Lung (tissue), 11 donors: ENCODE measurements at regions not wholly inside any gene's neighbourhood (a gene's known extent, or its start where the extent isn't known, plus 50 kb on each side); places are given as distances from the start of the nearest gene placed in this dataset.

Experiments used
- ATAC-seq: fragments of 200-7000 bp; cut with Tn5 transposase; one replicate; pipeline ENCODE4 v1.9.1; 2020; ENCODE audit warnings: moderate number of reproducible peaks; ENCODE audit not compliant: insufficient read depth, low FRiP score
- DNase-seq, 3 donors: peaks; one replicate each; pipeline ENCODE4 v3.0.0-alpha.2; 2013 to 2017
- H3K27ac ChIP-seq, 2 donors: one replicate each; pipeline ENCODE4 v1.5.1; 2013; ENCODE audit warnings: mild to moderate bottlenecking in 2 of 2, moderate library complexity in 2 of 2, control low read depth in 1 of 2, inconsistent platforms in 1 of 2, low read depth in 1 of 2, low read length in 1 of 2
- H3K27me3 ChIP-seq, 3 donors: one replicate each; pipeline ENCODE4 v1.5.1; 2013; ENCODE audit warnings: low read length in 2 of 3; ENCODE audit not compliant: control insufficient read depth in 3 of 3, insufficient read depth in 3 of 3
- H3K36me3 ChIP-seq, 4 donors: one replicate each; pipeline ENCODE4 v1.5.1; 2013; ENCODE audit warnings: low read length in 4 of 4, mild to moderate bottlenecking in 1 of 4, moderate library complexity in 1 of 4; ENCODE audit not compliant: control insufficient read depth in 4 of 4, insufficient read depth in 4 of 4
- H3K4me1 ChIP-seq, 5 donors: one replicate each; pipeline ENCODE4 v1.5.1; 2013; ENCODE audit warnings: low read length in 5 of 5, mild to moderate bottlenecking in 2 of 5, moderate library complexity in 1 of 5; ENCODE audit not compliant: control insufficient read depth in 5 of 5, insufficient read depth in 5 of 5
- H3K4me3 ChIP-seq: one replicate; pipeline ENCODE4 v1.5.1; 2013; ENCODE audit warnings: mild to moderate bottlenecking, control low read depth, moderate library complexity
- H3K9ac ChIP-seq, 2 donors: one replicate each; pipeline ENCODE4 v1.5.1; 2013; ENCODE audit warnings: low read length in 2 of 2, control low read depth in 1 of 2; ENCODE audit not compliant: insufficient read depth in 1 of 2
- H3K9me3 ChIP-seq, 4 donors: one replicate each; pipeline ENCODE4 v1.5.1; 2013; ENCODE audit warnings: low read length in 3 of 4, mild to moderate bottlenecking in 1 of 4, moderate library complexity in 1 of 4; ENCODE audit not compliant: control insufficient read depth in 4 of 4, insufficient read depth in 3 of 4
- CTCF ChIP-seq: IDR thresholded peaks from 2 replicates; pipeline ENCODE4 v1.5.1; 2012; ENCODE audit warnings: mild to moderate bottlenecking; ENCODE audit errors: control extremely low read depth, extremely low read depth
- WGBS, 2 donors: extraction: QIAGEN DNeasy Blood & Tissue Kit; methylation state at CpG; one replicate each; pipeline ENCODE4 v1.1.7; 2013; 5-methylcytosine and 5-hydroxymethylcytosine counted together
- donor health status: control.
- donor health status: control.
- donor health status: Bipolar disorder and iron deficiency.
- donor health status: healthy.
- donor health status: DM: yes; HTN: yes; CAD: no.

- ATAC-seq: no peak
- 26 to 44% methylated on average over 19 of the region's 19 CpGs for WGBS, 2 donors
Observed at GRCh38 chr7:25859412-25860274, 292.4 kb upstream of the NFE2L3 start.

GRCh38 chr7:25860275-25861163, 291.5 kb upstream of the NFE2L3 start:
- Histone ChIP-seq H3K4me3 (no peak overlapping the region), H3K27me3 (peaks cover 37 to 84% (median 83%) of the 10 kb centered on the region in 3 donors), H3K9me3 (peaks cover 0 to 20% (median 0%) of the 10 kb centered on the region in 4 donors), H3K36me3 (no peaks in the 10 kb centered on the region), H3K27ac (no peak overlapping the region), H3K9ac (no peak overlapping the region), H3K4me1 (peaks cover 0 to 36% (median 10%) of the 10 kb centered on the region in 5 donors)
- TF ChIP-seq CTCF: no peak
- ATAC-seq (no peak), DNase-seq (peak; percentile 58 to 76 (median 62))
- WGBS, 2 donors: 8 to 22% methylated on average over 36 of the region's 36 CpGs

More at GRCh38 chr7:25859412-25860274, 292.4 kb upstream of the NFE2L3 start:
- Histone ChIP-seq H3K27me3 (peaks cover 37 to 76% (median 75%) of the 10 kb centered on the region in 3 donors), H3K4me1 (peaks cover 0 to 42% (median 10%) of the 10 kb centered on the region in 5 donors), H3K4me3 (no peak overlapping the region), H3K36me3 (no peaks in the 10 kb centered on the region), H3K9me3 (peaks cover 0 to 20% (median 0%) of the 10 kb centered on the region in 4 donors), H3K27ac (no peak overlapping the region), H3K9ac (no peak overlapping the region)
- DNase-seq: peak in 1 of 3 donors; percentile 28
- TF ChIP-seq CTCF: no peak

GRCh38 chr7:25861164-25861496, 290.9 kb upstream of the NFE2L3 start:
- peak in 1 of 3 donors; percentile 56 for DNase-seq
- Histone ChIP-seq H3K9ac (no peak overlapping the region), H3K27me3 (peaks cover 37 to 86% (median 83%) of the 10 kb centered on the region in 3 donors), H3K9me3 (peaks cover 0 to 20% (median 0%) of the 10 kb centered on the region in 4 donors), H3K4me3 (no peak overlapping the region), H3K36me3 (no peaks in the 10 kb centered on the region), H3K4me1 (peaks cover 0 to 30% (median 10%) of the 10 kb centered on the region in 5 donors), H3K27ac (no peak overlapping the region)
- TF ChIP-seq CTCF: no peak
- WGBS, 2 donors: 16 to 33% methylated on average over 7 of the region's 7 CpGs
- no peak for ATAC-seq
